ENCODE measurements at regions not wholly inside any gene's neighbourhood (a gene's known extent, or its start where the extent isn't known, plus 50 kb on each side); places are given as distances from the start of the nearest gene placed in this dataset.

DNA sequence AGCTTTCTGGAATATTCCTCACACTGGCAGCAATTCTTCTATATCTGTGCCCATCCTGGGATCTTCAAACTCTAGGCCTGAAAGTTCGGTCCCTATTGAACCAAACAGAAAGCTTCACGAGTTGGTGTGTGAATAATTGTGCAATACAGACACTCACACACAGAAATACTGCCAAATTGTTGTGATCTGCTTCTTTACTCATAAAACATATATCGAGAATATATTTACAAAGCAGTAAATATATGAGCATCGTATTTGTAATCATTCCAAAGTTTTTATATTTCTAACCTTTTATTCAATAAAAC is 56.6 kb upstream of the BEX4 start:
- TF ChIP-seq, protein P1, sequence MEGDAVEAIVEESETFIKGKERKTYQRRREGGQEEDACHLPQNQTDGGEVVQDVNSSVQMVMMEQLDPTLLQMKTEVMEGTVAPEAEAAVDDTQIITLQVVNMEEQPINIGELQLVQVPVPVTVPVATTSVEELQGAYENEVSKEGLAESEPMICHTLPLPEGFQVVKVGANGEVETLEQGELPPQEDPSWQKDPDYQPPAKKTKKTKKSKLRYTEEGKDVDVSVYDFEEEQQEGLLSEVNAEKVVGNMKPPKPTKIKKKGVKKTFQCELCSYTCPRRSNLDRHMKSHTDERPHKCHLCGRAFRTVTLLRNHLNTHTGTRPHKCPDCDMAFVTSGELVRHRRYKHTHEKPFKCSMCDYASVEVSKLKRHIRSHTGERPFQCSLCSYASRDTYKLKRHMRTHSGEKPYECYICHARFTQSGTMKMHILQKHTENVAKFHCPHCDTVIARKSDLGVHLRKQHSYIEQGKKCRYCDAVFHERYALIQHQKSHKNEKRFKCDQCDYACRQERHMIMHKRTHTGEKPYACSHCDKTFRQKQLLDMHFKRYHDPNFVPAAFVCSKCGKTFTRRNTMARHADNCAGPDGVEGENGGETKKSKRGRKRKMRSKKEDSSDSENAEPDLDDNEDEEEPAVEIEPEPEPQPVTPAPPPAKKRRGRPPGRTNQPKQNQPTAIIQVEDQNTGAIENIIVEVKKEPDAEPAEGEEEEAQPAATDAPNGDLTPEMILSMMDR (conservative IDR thresholded peaks at IDR 0.05; ENCODE audit: low read length), result no peak
- no peak for TF ChIP-seq EZH2phosphoT487 (IDR thresholded peaks at IDR 0.05; ENCODE audit: borderline replicate concordance)

All from Loucy (cell line).